ENCODE measurements at regions not wholly inside any gene's neighbourhood (a gene's known extent, or its start where the extent isn't known, plus 50 kb on each side); places are given as distances from the start of the nearest gene placed in this dataset.

DNA sequence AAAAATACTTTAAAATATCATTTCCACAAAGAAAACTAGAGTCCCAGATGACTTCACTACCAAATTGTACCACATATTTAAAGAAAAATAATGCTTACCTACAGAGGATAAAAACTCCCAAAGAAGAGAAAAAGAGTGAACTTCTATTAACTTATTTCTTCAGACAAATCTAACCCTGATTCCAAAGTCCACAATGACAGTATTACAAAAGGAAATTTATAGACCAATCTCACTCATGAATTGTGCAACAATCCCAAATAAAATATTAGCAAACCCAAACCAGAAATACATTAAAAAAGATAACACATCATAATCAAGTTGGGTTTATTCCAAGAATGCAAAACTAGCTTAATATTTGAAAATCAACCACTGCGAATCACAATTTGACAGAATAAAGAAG lies 161.4 kb upstream of the GALNT2 start:
- no peak for TF ChIP-seq GATA2 (IDR thresholded peaks at IDR 0.05; ENCODE audit: low read depth, low read length)
- no peak for TF ChIP-seq GATA3 (IDR thresholded peaks at IDR 0.05; ENCODE audit: low read depth, low read length)
